HFFc6 (cell line): ENCODE measurements at regions not wholly inside any gene's neighbourhood (a gene's known extent, or its start where the extent isn't known, plus 50 kb on each side); places are given as distances from the start of the nearest gene placed in this dataset.

Source experiments
- DNase-seq: peaks from one replicate; pipeline ENCODE4 v3.0.0-alpha.2; 2018
- H3K27ac Mint-ChIP-seq: 2 replicates; pipeline ENCODE4 v1.8.0; 2020; ENCODE audit warnings: mild to moderate bottlenecking, mixed read lengths
- H3K27me3 Mint-ChIP-seq: 2 replicates; pipeline ENCODE4 v1.8.0; 2021; ENCODE audit warnings: mild to moderate bottlenecking, moderate library complexity, mixed read lengths; ENCODE audit not compliant: insufficient read depth
- H3K36me3 Mint-ChIP-seq: 2 replicates; pipeline ENCODE4 v1.8.0; 2021; ENCODE audit warnings: low read depth, mixed read lengths
- H3K4me1 Mint-ChIP-seq: 2 replicates; pipeline ENCODE4 v1.8.0; 2020; ENCODE audit warnings: low read depth, mixed read lengths
- H3K4me3 Mint-ChIP-seq: 2 replicates; pipeline ENCODE4 v1.8.0; 2020; ENCODE audit warnings: mild to moderate bottlenecking, moderate library complexity, mixed read lengths
- H3K9me3 Mint-ChIP-seq: 2 replicates; pipeline ENCODE4 v1.8.0; 2020; ENCODE audit warnings: mild to moderate bottlenecking, mixed read lengths
- CTCF ChIP-seq: fragments of 200-600 bp; sonication (generic); IDR thresholded peaks from 2 replicates; pipeline ENCODE4 v1.5.0; 2021; ENCODE audit warnings: antibody characterized with exemption, mild to moderate bottlenecking

GRCh38 chr6:84920021-84920420 is 155.6 kb upstream of the TBX18 start:
- TF ChIP-seq CTCF: no peak
- no peak overlapping the region for H3K4me3 Mint-ChIP-seq
- no peaks in the 10 kb centered on the region for H3K4me1 Mint-ChIP-seq

GRCh38 chr6:84916704-84917103 is 152.3 kb upstream of the TBX18 start:
- no peak for TF ChIP-seq CTCF
- H3K36me3 Mint-ChIP-seq: no peaks in the 10 kb centered on the region
- H3K4me3 Mint-ChIP-seq: no peak overlapping the region
- H3K4me1 Mint-ChIP-seq: no peaks in the 10 kb centered on the region
- no peaks in the 10 kb centered on the region for H3K9me3 Mint-ChIP-seq
- no peaks in the 10 kb centered on the region; the same call in none of the 2 replicates for H3K27me3 Mint-ChIP-seq
- DNase-seq: no peak
- no peak overlapping the region for H3K27ac Mint-ChIP-seq

More at GRCh38 chr6:84920021-84920420, 155.6 kb upstream of the TBX18 start:
- Mint-ChIP-seq H3K27ac (no peak overlapping the region), H3K36me3 (no peaks in the 10 kb centered on the region), H3K27me3 (no peaks in the 10 kb centered on the region; the same call in none of the 2 replicates), H3K9me3 (no peaks in the 10 kb centered on the region)
- DNase-seq: no peak

- Mint-ChIP-seq H3K9me3 (no peaks in the 10 kb centered on the region), H3K36me3 (no peaks in the 10 kb centered on the region), H3K4me1 (no peaks in the 10 kb centered on the region), H3K27me3 (no peaks in the 10 kb centered on the region), H3K4me3 (no peak overlapping the region), H3K27ac (no peak overlapping the region)
- DNase-seq: no peak
- no peak for TF ChIP-seq CTCF
Observed at GRCh38 chr6:84912472-84913322, 148.3 kb upstream of the TBX18 start.

GRCh38 chr6:84910906-84911607 is 146.7 kb upstream of the TBX18 start:
- Mint-ChIP-seq H3K4me3 (no peak overlapping the region), H3K9me3 (no peaks in the 10 kb centered on the region), H3K4me1 (no peaks in the 10 kb centered on the region), H3K27me3 (no peaks in the 10 kb centered on the region), H3K36me3 (no peaks in the 10 kb centered on the region), H3K27ac (no peak overlapping the region)
- no peak for TF ChIP-seq CTCF
- DNase-seq: no peak

- Mint-ChIP-seq H3K27me3 (no peaks in the 10 kb centered on the region), H3K4me3 (no peak overlapping the region), H3K4me1 (no peaks in the 10 kb centered on the region), H3K36me3 (no peaks in the 10 kb centered on the region), H3K9me3 (no peaks in the 10 kb centered on the region), H3K27ac (no peak overlapping the region)
- TF ChIP-seq CTCF: no peak
- DNase-seq: no peak
Observed at GRCh38 chr6:84908304-84908904, 144.0 kb upstream of the TBX18 start.
